Activated CD8-positive, alpha-beta memory T cell treated with anti-CD3 and anti-CD28 coated beads for 1 hour (primary cell): ENCODE measurements at regions not wholly inside any gene's neighbourhood (a gene's known extent, or its start where the extent isn't known, plus 50 kb on each side); places are given as distances from the start of the nearest gene placed in this dataset.

Experiments
- DNase-seq, 2 donors: peaks; one replicate each; pipeline ENCODE4 v3.0.0-alpha.2; 2020; ENCODE audit warnings: low read depth in 1 of 2; ENCODE audit errors: extremely low read depth in 1 of 2

- no peak for DNase-seq
These were observed 244.2 kb downstream of the TLE3 start for GRCh38 chr15:69853544-69853951.

- no peak for DNase-seq
These were observed 243.7 kb downstream of the TLE3 start for GRCh38 chr15:69854001-69854400.

GRCh38 chr15:69854521-69855181 is 243.1 kb downstream of the TLE3 start:
- DNase-seq: no peak

GRCh38 chr15:69855258-69856000 is 242.3 kb downstream of the TLE3 start:
- DNase-seq: no peak

- DNase-seq: no peak
These were observed 240.5 kb downstream of the TLE3 start for GRCh38 chr15:69857250-69857649.

GRCh38 chr15:69857686-69858391 is 239.9 kb downstream of the TLE3 start:
- no peak for DNase-seq

- DNase-seq: no peak
These were observed 239.3 kb downstream of the TLE3 start for GRCh38 chr15:69858456-69858855.

GRCh38 chr15:69859866-69860265 is 237.9 kb downstream of the TLE3 start:
- no peak for DNase-seq

GRCh38 chr15:69860321-69860720 is 237.4 kb downstream of the TLE3 start:
- DNase-seq: no peak

- no peak for DNase-seq
These were observed 236.8 kb downstream of the TLE3 start for GRCh38 chr15:69860921-69861320.

- DNase-seq: no peak
These were observed 236.2 kb downstream of the TLE3 start for GRCh38 chr15:69861331-69862171.

GRCh38 chr15:69862540-69862939 is 235.2 kb downstream of the TLE3 start:
- DNase-seq: no peak

- no peak for DNase-seq
These were observed 234.3 kb downstream of the TLE3 start for GRCh38 chr15:69863446-69863845.

GRCh38 chr15:69865369-69865768 is 232.3 kb downstream of the TLE3 start:
- no peak for DNase-seq

- no peak for DNase-seq
These were observed 229.0 kb downstream of the TLE3 start for GRCh38 chr15:69868756-69869155.

- no peak for DNase-seq
These were observed 228.4 kb downstream of the TLE3 start for GRCh38 chr15:69869291-69869690.

GRCh38 chr15:69869881-69870505 is 227.7 kb downstream of the TLE3 start:
- DNase-seq: no peak

GRCh38 chr15:69871511-69872134 is 226.1 kb downstream of the TLE3 start:
- no peak for DNase-seq

GRCh38 chr15:69873807-69874206 is 223.9 kb downstream of the TLE3 start:
- no peak for DNase-seq

- no peak for DNase-seq
These were observed 223.4 kb downstream of the TLE3 start for GRCh38 chr15:69874321-69874720.
